GM23248 (cell line): ENCODE measurements at regions not wholly inside any gene's neighbourhood (a gene's known extent, or its start where the extent isn't known, plus 50 kb on each side); places are given as distances from the start of the nearest gene placed in this dataset.

Source experiments
- EZH2 ChIP-seq: fragments of 200-600 bp; sonication (generic); IDR thresholded peaks from 2 replicates; pipeline ENCODE4 v1.6.1; 2018; ENCODE audit warnings: antibody characterized with exemption, mild to moderate bottlenecking; ENCODE audit not compliant: insufficient read depth, poor library complexity, severe bottlenecking
- EZH2phosphoT487 ChIP-seq: fragments of 200-600 bp; sonication (generic); IDR thresholded peaks from 2 replicates; pipeline ENCODE4 v1.6.1; 2018; ENCODE audit warnings: antibody characterized with exemption, moderate library complexity, mild to moderate bottlenecking, low read depth; ENCODE audit not compliant: insufficient read depth

DNA sequence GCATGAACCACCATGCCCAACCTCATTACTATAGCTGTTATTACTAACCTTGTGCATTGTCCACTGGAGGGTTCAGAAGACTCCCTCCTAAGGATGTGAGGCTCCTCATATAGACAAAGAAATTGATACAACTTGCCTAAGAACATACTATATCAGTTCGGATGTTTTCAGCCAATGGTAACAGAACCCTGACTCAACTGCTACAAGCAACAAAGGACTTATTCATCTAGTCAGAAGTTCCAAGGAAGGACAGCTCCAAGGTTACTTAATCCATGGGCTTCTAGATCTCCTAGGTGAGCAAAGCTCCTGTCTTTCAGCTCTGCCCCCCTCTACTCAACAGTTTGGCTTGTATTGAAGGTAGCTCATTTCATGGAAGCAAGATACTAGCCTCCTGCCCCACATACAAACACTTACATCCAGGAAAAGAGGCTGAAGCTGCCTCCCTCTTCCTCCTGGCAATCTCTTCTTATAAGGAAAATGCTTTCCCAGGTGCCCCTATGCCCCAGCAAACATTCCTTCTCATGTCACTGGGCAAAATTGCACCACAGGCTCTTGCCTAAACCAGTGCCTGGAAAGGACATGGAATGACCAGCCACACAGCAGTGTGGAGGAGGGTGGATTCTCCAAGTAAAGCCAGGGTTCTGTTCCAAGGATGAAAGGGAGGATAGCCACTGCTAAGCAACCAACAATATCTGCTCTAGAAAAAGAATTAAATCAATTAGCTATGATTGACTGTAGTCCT, 497.8 kb downstream of the FOXO1 start:
- TF ChIP-seq EZH2 (no peak), EZH2phosphoT487 (no peak)
